KMS-11 (cell line): ENCODE measurements at regions not wholly inside any gene's neighbourhood (a gene's known extent, or its start where the extent isn't known, plus 50 kb on each side); places are given as distances from the start of the nearest gene placed in this dataset.

ENCODE experiments used
- H2AFZ ChIP-seq: fragments of 200-600 bp; sonication (generic); 2 replicates; pipeline ENCODE4 v1.6.1; 2016; ENCODE audit warnings: antibody characterized with exemption, mixed run types, low read depth
- H3K27ac ChIP-seq: fragments of 200-600 bp; sonication (generic); 2 replicates; pipeline ENCODE4 v1.6.1; 2016; ENCODE audit warnings: mild to moderate bottlenecking, mixed run types
- H3K27me3 ChIP-seq: fragments of 200-600 bp; sonication (generic); 2 replicates; pipeline ENCODE4 v1.6.1; 2017; ENCODE audit warnings: mild to moderate bottlenecking, low read depth, mixed run types, moderate library complexity; ENCODE audit not compliant: insufficient read depth
- H3K36me3 ChIP-seq: fragments of 200-600 bp; sonication (generic); 2 replicates; pipeline ENCODE4 v1.6.1; 2017; ENCODE audit warnings: mild to moderate bottlenecking, mixed run types; ENCODE audit not compliant: insufficient read depth
- H3K4me1 ChIP-seq: fragments of 200-600 bp; sonication (generic); 2 replicates; pipeline ENCODE4 v1.6.1; 2016; ENCODE audit warnings: mild to moderate bottlenecking, low read depth, mixed run types; ENCODE audit not compliant: poor library complexity, severe bottlenecking
- H3K4me2 ChIP-seq: fragments of 200-600 bp; sonication (generic); 2 replicates; pipeline ENCODE4 v1.7.0; 2016; ENCODE audit warnings: mild to moderate bottlenecking, mixed run types
- H3K4me3 ChIP-seq: fragments of 200-600 bp; sonication (generic); IDR thresholded peaks from 2 replicates; pipeline ENCODE4 v1.6.1; 2017; ENCODE audit warnings: low read depth, low read length, mixed read lengths; ENCODE audit not compliant: insufficient read depth
- H3K79me2 ChIP-seq: fragments of 200-600 bp; sonication (generic); 2 replicates; pipeline ENCODE4 v1.6.1; 2016; ENCODE audit warnings: low read depth, mixed run types; ENCODE audit not compliant: insufficient read depth
- H3K9ac ChIP-seq: fragments of 200-600 bp; sonication (generic); 2 replicates; pipeline ENCODE4 v1.6.1; 2016; ENCODE audit warnings: mild to moderate bottlenecking, mixed run types
- H4K20me1 ChIP-seq: fragments of 200-600 bp; sonication (generic); 2 replicates; pipeline ENCODE4 v1.6.1; 2016; ENCODE audit warnings: mild to moderate bottlenecking, mixed run types; ENCODE audit not compliant: insufficient read depth
- TF ChIP-seq, protein P1 (sequence below): fragments of 200-600 bp; sonication (generic); conservative IDR thresholded peaks from 2 replicates; pipeline ENCODE4 v1.6.1; 2017; ENCODE audit warnings: low read depth, mild to moderate bottlenecking, antibody characterized with exemption, low read length, moderate library complexity, mixed read lengths

DNA sequence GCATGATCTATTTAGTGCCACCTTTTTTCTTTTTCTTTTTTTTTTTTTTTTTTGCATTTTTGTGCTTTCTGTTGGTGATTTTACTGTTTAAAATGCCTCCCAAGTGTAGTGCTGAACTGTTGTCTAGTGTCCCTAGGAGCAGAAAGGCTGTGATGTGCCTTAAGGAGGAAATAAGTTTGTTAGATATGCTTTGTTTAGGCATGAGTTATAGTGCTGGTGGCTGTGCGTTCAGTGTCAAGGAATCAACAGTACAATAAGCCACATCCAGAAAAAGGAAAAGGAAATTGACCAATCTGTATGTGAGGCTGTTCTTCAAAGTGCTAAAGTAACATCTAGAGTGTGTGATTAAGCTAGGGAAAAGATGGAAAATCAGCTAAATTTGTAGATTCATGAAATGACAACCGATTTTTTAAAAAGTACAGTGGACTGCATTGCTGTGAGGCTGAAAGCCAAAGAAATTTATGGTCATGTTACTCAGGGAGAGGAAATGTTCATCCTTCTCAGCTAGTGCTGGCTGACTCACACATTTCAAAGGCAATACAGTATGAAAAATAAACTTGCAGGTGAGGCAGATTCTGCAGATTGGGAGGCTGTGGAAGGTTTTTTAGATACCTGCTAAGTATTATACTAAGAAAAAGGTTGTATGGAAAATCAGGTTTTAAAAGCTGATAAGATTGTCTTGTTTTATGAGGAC, 122.7 kb upstream of the ADCY1 start:
- TF ChIP-seq, protein P1, sequence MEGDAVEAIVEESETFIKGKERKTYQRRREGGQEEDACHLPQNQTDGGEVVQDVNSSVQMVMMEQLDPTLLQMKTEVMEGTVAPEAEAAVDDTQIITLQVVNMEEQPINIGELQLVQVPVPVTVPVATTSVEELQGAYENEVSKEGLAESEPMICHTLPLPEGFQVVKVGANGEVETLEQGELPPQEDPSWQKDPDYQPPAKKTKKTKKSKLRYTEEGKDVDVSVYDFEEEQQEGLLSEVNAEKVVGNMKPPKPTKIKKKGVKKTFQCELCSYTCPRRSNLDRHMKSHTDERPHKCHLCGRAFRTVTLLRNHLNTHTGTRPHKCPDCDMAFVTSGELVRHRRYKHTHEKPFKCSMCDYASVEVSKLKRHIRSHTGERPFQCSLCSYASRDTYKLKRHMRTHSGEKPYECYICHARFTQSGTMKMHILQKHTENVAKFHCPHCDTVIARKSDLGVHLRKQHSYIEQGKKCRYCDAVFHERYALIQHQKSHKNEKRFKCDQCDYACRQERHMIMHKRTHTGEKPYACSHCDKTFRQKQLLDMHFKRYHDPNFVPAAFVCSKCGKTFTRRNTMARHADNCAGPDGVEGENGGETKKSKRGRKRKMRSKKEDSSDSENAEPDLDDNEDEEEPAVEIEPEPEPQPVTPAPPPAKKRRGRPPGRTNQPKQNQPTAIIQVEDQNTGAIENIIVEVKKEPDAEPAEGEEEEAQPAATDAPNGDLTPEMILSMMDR: no peak
- H3K27me3 ChIP-seq: no peaks in the 10 kb centered on the region
- H3K27ac ChIP-seq: no peak overlapping the region
- H3K79me2 ChIP-seq: no peaks in the 10 kb centered on the region
- no peaks in the 10 kb centered on the region for H4K20me1 ChIP-seq
- no peak overlapping the region for H3K4me3 ChIP-seq
- no peaks in the 10 kb centered on the region for H3K36me3 ChIP-seq
- H3K4me2 ChIP-seq: no peak overlapping the region
- H2AFZ ChIP-seq: no peak overlapping the region
- H3K4me1 ChIP-seq: peaks cover 10% of the 10 kb centered on the region
- H3K9ac ChIP-seq: no peak overlapping the region

DNA sequence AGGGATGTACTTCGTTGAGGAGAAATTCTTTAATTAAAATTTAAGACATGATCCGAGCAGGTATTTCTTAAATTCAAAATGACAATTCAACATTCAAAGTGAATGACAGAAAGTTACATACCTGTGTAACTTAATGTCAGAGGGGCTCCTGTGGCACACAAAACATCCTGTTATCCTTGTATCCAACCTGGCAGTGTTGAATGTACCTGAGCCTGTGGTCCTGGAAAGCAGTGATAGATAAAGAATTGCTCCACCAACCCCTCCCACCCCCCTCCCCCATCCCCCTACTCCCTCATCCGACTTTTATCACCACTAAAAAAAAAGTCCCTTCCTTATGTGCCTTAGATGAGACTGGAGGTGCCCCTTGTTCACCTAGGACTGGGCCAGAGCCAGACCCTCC, 119.4 kb upstream of the ADCY1 start:
- Histone ChIP-seq H4K20me1 (no peaks in the 10 kb centered on the region), H3K4me1 (peaks cover 21% of the 10 kb centered on the region), H3K9ac (no peak overlapping the region), H3K36me3 (no peaks in the 10 kb centered on the region), H3K27ac (no peak overlapping the region), H3K79me2 (no peaks in the 10 kb centered on the region), H2AFZ (no peak overlapping the region), H3K4me3 (no peak overlapping the region), H3K27me3 (no peaks in the 10 kb centered on the region), H3K4me2 (no peak overlapping the region)
- TF ChIP-seq, protein P1: no peak

DNA sequence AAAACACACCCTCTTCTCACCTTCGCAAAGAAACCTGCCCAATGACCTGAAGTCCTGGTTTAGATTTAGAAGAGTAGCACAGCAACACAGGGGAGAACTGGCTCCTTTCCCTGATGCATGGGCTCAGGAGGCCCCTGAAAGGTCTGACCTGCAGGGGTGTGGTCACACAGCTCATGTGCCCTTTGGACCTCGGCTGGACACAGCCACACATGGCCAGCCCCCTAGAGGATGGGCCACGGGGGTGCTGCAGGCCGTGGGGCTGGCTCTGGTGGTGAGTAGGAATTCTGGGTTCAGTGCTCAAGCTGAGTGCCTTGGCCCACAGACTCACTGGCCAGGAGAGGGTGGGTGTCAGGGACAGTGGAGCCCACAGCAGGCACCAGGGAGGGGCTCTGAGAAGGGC, 118.5 kb upstream of the ADCY1 start:
- Histone ChIP-seq H3K4me3 (no peak overlapping the region), H3K27me3 (no peaks in the 10 kb centered on the region), H3K27ac (no peak overlapping the region), H3K79me2 (no peaks in the 10 kb centered on the region), H3K4me2 (no peak overlapping the region), H3K36me3 (no peaks in the 10 kb centered on the region), H4K20me1 (no peaks in the 10 kb centered on the region), H2AFZ (no peak overlapping the region), H3K4me1 (peaks cover 21% of the 10 kb centered on the region), H3K9ac (no peak overlapping the region)
- TF ChIP-seq, protein P1: no peak

DNA sequence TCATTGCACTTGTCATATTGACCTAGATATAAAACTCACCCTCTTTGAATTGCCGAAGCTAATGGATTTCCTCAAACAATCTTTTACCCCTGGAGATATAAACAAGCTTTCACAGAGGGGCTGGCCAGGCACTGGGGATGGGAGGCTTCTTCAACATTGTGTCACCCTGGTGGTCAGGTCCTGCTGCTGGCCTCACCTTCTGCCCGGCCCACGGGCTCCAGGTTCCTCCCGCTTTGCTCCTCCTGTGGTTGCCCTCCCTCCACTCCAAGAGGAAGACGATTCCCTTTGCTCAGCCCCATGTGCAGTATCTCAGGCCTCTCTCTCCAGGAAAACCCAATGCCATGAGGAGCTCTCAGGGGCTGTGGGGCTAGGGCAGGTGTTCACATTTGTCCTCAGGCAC, 118.1 kb upstream of the ADCY1 start:
- no peaks in the 10 kb centered on the region for H3K27me3 ChIP-seq
- H3K4me2 ChIP-seq: no peak overlapping the region
- no peak overlapping the region for H2AFZ ChIP-seq
- no peak overlapping the region for H3K9ac ChIP-seq
- H4K20me1 ChIP-seq: no peaks in the 10 kb centered on the region
- H3K79me2 ChIP-seq: no peaks in the 10 kb centered on the region
- TF ChIP-seq, protein P1: no peak
- no peak overlapping the region for H3K27ac ChIP-seq
- peaks cover 21% of the 10 kb centered on the region for H3K4me1 ChIP-seq
- no peaks in the 10 kb centered on the region for H3K36me3 ChIP-seq
- no peak overlapping the region for H3K4me3 ChIP-seq
